PC-3 (cell line): ENCODE measurements at regions not wholly inside any gene's neighbourhood (a gene's known extent, or its start where the extent isn't known, plus 50 kb on each side); places are given as distances from the start of the nearest gene placed in this dataset.

ENCODE experiments used
- CTCF ChIP-seq: fragments of 300-600 bp; sonication (generic); conservative IDR thresholded peaks from 2 replicates; pipeline ENCODE4 v1.5.1; 2017; ENCODE audit warnings: antibody characterized with exemption, low read depth, mild to moderate bottlenecking, low read length
- EZH2phosphoT487 ChIP-seq: fragments of 300-600 bp; sonication (generic); IDR thresholded peaks from 2 replicates; pipeline ENCODE4 v1.6.1; 2018; ENCODE audit warnings: mild to moderate bottlenecking, antibody characterized with exemption, low read length, borderline replicate concordance

GRCh38 chr16:85464383-85465305 lies 148.5 kb upstream of the GSE1 start:
- no peak for TF ChIP-seq CTCF
- no peak for TF ChIP-seq EZH2phosphoT487
